B cell (primary cell): ENCODE measurements at regions not wholly inside any gene's neighbourhood (a gene's known extent, or its start where the extent isn't known, plus 50 kb on each side); places are given as distances from the start of the nearest gene placed in this dataset.

Experiments
- ATAC-seq: fragments of 200-7000 bp; cut with Tn5 transposase; one replicate; pipeline ENCODE4 v1.10.0; 2021; ENCODE audit warnings: low read depth, mild to moderate bottlenecking, moderate number of reproducible peaks, moderate library complexity
- CTCF ChIA-PET: fragments of 350-600 bp; sonication (Branson Sonifier 250); formaldehyde crosslinking; loops from one replicate; lab custom pipeline; 2021; ENCODE audit warnings: antibody characterized with exemption, inconsistent platforms; lab: Charles Lee
- POLR2A ChIA-PET: fragments of 350-600 bp; sonication (Branson Sonifier 250); formaldehyde crosslinking; loops from one replicate; lab custom pipeline; 2021; ENCODE audit warnings: antibody characterized with exemption; lab: Charles Lee
- DNase-seq: peaks from one replicate; pipeline ENCODE4 v3.0.0; 2013
- H2AFZ ChIP-seq: 2 replicates; pipeline ENCODE4 v1.6.1; 2012; ENCODE audit warnings: mild to moderate bottlenecking, low read depth, low read length; ENCODE audit not compliant: insufficient read depth, poor library complexity, severe bottlenecking
- H3K27ac ChIP-seq, 2 donors: 1 replicate in 1 of 2; 2 replicates in 1 of 2; pipeline ENCODE4 v1.5.1; 2012 to 2013; ENCODE audit warnings: low read length in 2 of 2, mild to moderate bottlenecking in 2 of 2, moderate library complexity in 1 of 2
- H3K27me3 ChIP-seq, 4 experiments: fragments of 200-600 bp in 1 of 4; sonication (generic) in 1 of 4; replicated peaks in 1 of 4; 1 replicate in 2 of 4; 2 replicates in 2 of 4; pipeline versions ENCODE4 v1.6.1 to v1.7.0; 2013 to 2016; ENCODE audit warnings: low read length in 3 of 4, mild to moderate bottlenecking in 2 of 4, mixed read lengths in 1 of 4, moderate library complexity in 1 of 4; ENCODE audit not compliant: insufficient read depth in 4 of 4, control insufficient read depth in 3 of 4; ENCODE audit errors: control extremely low read depth in 1 of 4
- H3K36me3 ChIP-seq, 2 experiments: replicated peaks in 1 of 2; 1 replicate in 1 of 2; 2 replicates in 1 of 2; pipeline versions ENCODE4 v1.6.1 to v1.7.1; 2013; ENCODE audit warnings: low read length in 1 of 2; ENCODE audit not compliant: insufficient read depth in 2 of 2, control insufficient read depth in 1 of 2; ENCODE audit errors: control extremely low read depth in 1 of 2, extremely low read depth in 1 of 2
- H3K4me1 ChIP-seq, 2 donors: fragments of 200-600 bp in 1 of 2; sonication (generic) in 1 of 2; 1 replicate in 1 of 2; 2 replicates in 1 of 2; pipeline versions ENCODE4 v1.5.1 to v1.6.1; 2013 to 2017; ENCODE audit warnings: low read length in 2 of 2; ENCODE audit not compliant: control insufficient read depth in 2 of 2, insufficient read depth in 2 of 2
- H3K4me2 ChIP-seq: replicated peaks from 2 replicates; pipeline ENCODE3; 2012; ENCODE audit warnings: mild to moderate bottlenecking, low read depth, low read length; ENCODE audit not compliant: poor library complexity, severe bottlenecking
- H3K4me3 ChIP-seq, 5 experiments: fragments of 200-600 bp in 1 of 5; sonication (generic) in 1 of 5; 1 replicate in 3 of 5; 2 replicates in 2 of 5; pipeline versions ENCODE4 v1.5.1 to v1.7.0; 2011 to 2016; ENCODE audit warnings: low read length in 4 of 5, mild to moderate bottlenecking in 4 of 5, low read depth in 2 of 5, control low read depth in 1 of 5, moderate library complexity in 1 of 5; ENCODE audit not compliant: insufficient read depth in 1 of 5; ENCODE audit errors: control extremely low read depth in 1 of 5, extremely low read depth in 1 of 5
- H3K79me2 ChIP-seq: fragments of 200-600 bp; sonication (generic); one replicate; pipeline ENCODE4 v1.6.0; 2016; ENCODE audit warnings: low read length; ENCODE audit not compliant: control insufficient read depth, insufficient read depth
- H3K9ac ChIP-seq: fragments of 200-600 bp; sonication (generic); 2 replicates; pipeline ENCODE4 v1.6.1; 2017; ENCODE audit warnings: mild to moderate bottlenecking, low read length, moderate library complexity
- H3K9me3 ChIP-seq, 3 donors: one replicate each; pipeline versions ENCODE4 v1.6.1 to v1.7.1; 2013; ENCODE audit warnings: low read length in 2 of 3; ENCODE audit not compliant: control insufficient read depth in 2 of 3, insufficient read depth in 1 of 3; ENCODE audit errors: control extremely low read depth in 1 of 3
- H4K20me1 ChIP-seq: 2 replicates; pipeline ENCODE4 v1.6.0; 2012; ENCODE audit warnings: mild to moderate bottlenecking, low read length; ENCODE audit not compliant: insufficient read depth, control insufficient read depth, poor library complexity, severe bottlenecking
- H3K27ac Mint-ChIP-seq: one replicate; pipeline ENCODE4 v1.8.0; 2021; ENCODE audit warnings: mixed read lengths
- H3K27me3 Mint-ChIP-seq: one replicate; pipeline ENCODE4 v1.8.0; 2021; ENCODE audit warnings: mixed read lengths
- H3K4me1 Mint-ChIP-seq: one replicate; pipeline ENCODE4 v1.8.0; 2021; ENCODE audit warnings: mixed read lengths
- H3K4me3 Mint-ChIP-seq: one replicate; pipeline ENCODE4 v1.8.0; 2021; ENCODE audit warnings: mixed read lengths
- H3K9me3 Mint-ChIP-seq: one replicate; pipeline ENCODE4 v1.8.0; 2022; ENCODE audit warnings: mixed read lengths; ENCODE audit not compliant: insufficient read depth
- CTCF ChIP-seq: fragments of 200-600 bp; IDR thresholded peaks from one replicate; pipeline ENCODE4 v1.8.0; 2022; ENCODE audit warnings: antibody characterized with exemption, mild to moderate bottlenecking
- EZH2 ChIP-seq: IDR thresholded peaks from 2 replicates; pipeline ENCODE4 v1.6.1; 2012; ENCODE audit warnings: borderline replicate concordance, low read depth, mild to moderate bottlenecking, moderate library complexity, low read length; ENCODE audit not compliant: insufficient read depth, poor library complexity, severe bottlenecking
- WGBS: methylation state at CpG from one replicate; pipeline ENCODE4 v1.1.5; 2013; ENCODE audit warnings: missing lambda C conversion rate; ENCODE audit not compliant: insufficient coverage; 5-methylcytosine and 5-hydroxymethylcytosine counted together
- intact Hi-C: fragments of 100-400 bp; cut with micrococcal nuclease; formaldehyde crosslinking; loops from one replicate; pipeline ENCODE4 v1.10.0; 2022

DNA sequence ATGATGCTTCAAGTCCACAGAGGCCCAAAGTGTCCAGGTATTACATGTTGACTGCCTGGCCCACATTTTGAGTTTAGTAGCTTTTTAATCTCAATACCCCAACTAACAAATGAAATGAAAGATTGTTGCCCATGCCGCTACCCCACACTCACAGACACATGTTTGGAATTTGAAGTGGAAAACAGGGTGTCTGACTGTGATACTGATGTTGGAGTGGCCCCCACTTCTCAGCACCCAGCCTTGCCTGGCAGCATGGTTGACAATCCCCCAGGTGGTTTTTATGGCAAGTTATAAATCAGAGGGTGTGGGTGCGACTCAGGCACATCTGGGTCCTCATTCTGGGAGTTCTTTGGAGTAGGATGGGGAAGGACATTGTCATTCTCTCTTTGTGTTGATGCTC, 314.7 kb upstream of the ZNF32 start:
- intact Hi-C loops, result no loop called here
- no peaks in the 10 kb centered on the region for H4K20me1 ChIP-seq
- no peak overlapping the region for H3K27ac ChIP-seq
- TF ChIP-seq CTCF, result no peak
- TF ChIP-seq EZH2, result no peak
- H3K36me3 ChIP-seq, result no peaks in the 10 kb centered on the region
- H3K9me3 Mint-ChIP-seq, result no peaks in the 10 kb centered on the region
- ChIA-PET POLR2A (no interaction called here), CTCF (no interaction called here)
- H3K4me2 ChIP-seq, result no peak overlapping the region
- no peaks in the 10 kb centered on the region for H3K79me2 ChIP-seq
- no peak overlapping the region for H3K27ac Mint-ChIP-seq
- no peaks in the 10 kb centered on the region for H3K4me1 ChIP-seq
- H2AFZ ChIP-seq, result no peak overlapping the region
- no peak for ATAC-seq
- peaks cover 0 to 5% (median 0%) of the 10 kb centered on the region in 4 experiments for H3K27me3 ChIP-seq
- no peak overlapping the region for H3K9ac ChIP-seq
- no peak overlapping the region for H3K4me3 ChIP-seq
- 83% methylated on average over 1 of the region's 2 CpGs for WGBS
- H3K4me3 Mint-ChIP-seq, result no peak overlapping the region
- H3K9me3 ChIP-seq, result peaks cover 0 to 9% (median 0%) of the 10 kb centered on the region in 3 donors
- no peak for DNase-seq
- peaks cover 4% of the 10 kb centered on the region for H3K4me1 Mint-ChIP-seq
- peaks cover 29% of the 10 kb centered on the region for H3K27me3 Mint-ChIP-seq

DNA sequence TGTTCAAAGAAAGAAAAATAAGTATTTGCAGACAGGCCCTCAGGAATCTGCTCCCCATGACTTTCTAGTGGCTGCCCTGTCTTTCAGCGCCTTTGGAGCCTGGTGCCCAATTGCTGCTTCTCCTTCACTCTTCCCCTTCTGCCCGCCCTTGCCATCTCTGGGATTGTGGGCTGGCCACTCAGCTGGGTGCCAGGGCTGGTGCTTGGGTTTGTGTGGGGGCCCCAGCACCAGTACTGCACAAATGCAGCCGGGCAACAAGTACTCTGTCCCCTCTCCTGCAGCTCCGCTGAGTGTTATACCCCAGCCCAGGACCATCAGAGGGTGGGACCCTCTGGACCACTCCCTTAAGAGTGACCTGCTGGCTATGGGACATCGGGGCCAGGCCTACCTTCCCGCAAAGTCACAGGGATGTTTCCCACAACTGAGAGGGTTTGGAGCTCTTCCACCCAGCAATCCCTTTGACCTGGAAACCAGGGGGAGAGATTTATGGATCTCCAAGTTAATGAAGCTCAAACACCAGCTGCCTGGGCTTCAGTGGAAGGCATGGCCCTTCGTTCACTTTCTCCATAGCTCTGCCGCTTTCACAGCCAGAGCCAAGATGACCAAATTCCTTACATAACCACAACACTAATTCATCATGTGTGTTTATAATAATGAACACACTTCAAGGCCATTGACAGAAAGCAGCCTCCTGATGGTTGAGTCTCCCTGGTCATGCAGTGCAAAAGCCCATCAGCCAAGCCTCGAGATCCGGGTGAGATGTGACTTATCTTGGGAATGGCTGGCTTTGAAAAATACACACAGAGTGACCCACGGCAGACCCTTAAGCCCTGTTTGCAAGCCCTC, 313.9 kb upstream of the ZNF32 start:
- ChIA-PET CTCF (no interaction called here), POLR2A (no interaction called here)
- Histone ChIP-seq H3K4me1 (no peaks in the 10 kb centered on the region), H3K9ac (no peak overlapping the region), H3K4me3 (no peak overlapping the region), H3K27me3 (peaks cover 0 to 5% (median 0%) of the 10 kb centered on the region in 4 experiments), H3K36me3 (no peaks in the 10 kb centered on the region), H2AFZ (no peak overlapping the region), H3K27ac (no peak overlapping the region), H3K4me2 (no peak overlapping the region), H3K9me3 (peaks cover 0 to 9% (median 0%) of the 10 kb centered on the region in 3 donors), H4K20me1 (no peaks in the 10 kb centered on the region), H3K79me2 (no peaks in the 10 kb centered on the region)
- no peaks in the 10 kb centered on the region for H3K9me3 Mint-ChIP-seq
- TF ChIP-seq CTCF (no peak), EZH2 (no peak)
- ATAC-seq (no peak), DNase-seq (no peak)
- 100% methylated on average over 7 of the region's 11 CpGs for WGBS
- intact Hi-C loops, result no loop called here
- H3K27ac Mint-ChIP-seq, result no peak overlapping the region
- no peak overlapping the region for H3K4me3 Mint-ChIP-seq
- H3K27me3 Mint-ChIP-seq, result peaks cover 27% of the 10 kb centered on the region
- peaks cover 4% of the 10 kb centered on the region for H3K4me1 Mint-ChIP-seq
